ENCODE measurements at regions not wholly inside any gene's neighbourhood (a gene's known extent, or its start where the extent isn't known, plus 50 kb on each side); places are given as distances from the start of the nearest gene placed in this dataset.

- H2AFZ ChIP-seq (ENCODE audit: low read depth, low read length): no peak overlapping the region
- no peak for FAIRE-seq
- H3K4me1 ChIP-seq (ENCODE audit: control insufficient read depth, extremely low read depth, insufficient read depth, low read length): no peaks in the 10 kb centered on the region
- POLR2A ChIA-PET: no interaction called here
- no peaks in the 10 kb centered on the region for H3K9me1 ChIP-seq (replicated peaks; ENCODE audit: control insufficient read depth, extremely low read depth, insufficient read depth, low read length)
- dilution Hi-C loops (cut with MboI; ENCODE audit: extremely low pct_ligation_motif_present, low sequenced_read_pairs) (no loop called here), intact Hi-C loops (cut with micrococcal nuclease) (no loop called here)
- no peaks in the 10 kb centered on the region for H3K36me3 ChIP-seq (ENCODE audit: control insufficient read depth in 2 of 2, extremely low read depth in 1 of 2, insufficient read depth in 2 of 2, low read length in 2 of 2)
- H3K9me3 ChIP-seq (replicated peaks; ENCODE audit: control insufficient read depth, insufficient read depth, low read length): no peaks in the 10 kb centered on the region
- no peak for TF ChIP-seq POLR2AphosphoS5 (IDR thresholded peaks at IDR 0.05; ENCODE audit: insufficient read depth, low read depth, low read length)
- TF ChIP-seq, protein P1, sequence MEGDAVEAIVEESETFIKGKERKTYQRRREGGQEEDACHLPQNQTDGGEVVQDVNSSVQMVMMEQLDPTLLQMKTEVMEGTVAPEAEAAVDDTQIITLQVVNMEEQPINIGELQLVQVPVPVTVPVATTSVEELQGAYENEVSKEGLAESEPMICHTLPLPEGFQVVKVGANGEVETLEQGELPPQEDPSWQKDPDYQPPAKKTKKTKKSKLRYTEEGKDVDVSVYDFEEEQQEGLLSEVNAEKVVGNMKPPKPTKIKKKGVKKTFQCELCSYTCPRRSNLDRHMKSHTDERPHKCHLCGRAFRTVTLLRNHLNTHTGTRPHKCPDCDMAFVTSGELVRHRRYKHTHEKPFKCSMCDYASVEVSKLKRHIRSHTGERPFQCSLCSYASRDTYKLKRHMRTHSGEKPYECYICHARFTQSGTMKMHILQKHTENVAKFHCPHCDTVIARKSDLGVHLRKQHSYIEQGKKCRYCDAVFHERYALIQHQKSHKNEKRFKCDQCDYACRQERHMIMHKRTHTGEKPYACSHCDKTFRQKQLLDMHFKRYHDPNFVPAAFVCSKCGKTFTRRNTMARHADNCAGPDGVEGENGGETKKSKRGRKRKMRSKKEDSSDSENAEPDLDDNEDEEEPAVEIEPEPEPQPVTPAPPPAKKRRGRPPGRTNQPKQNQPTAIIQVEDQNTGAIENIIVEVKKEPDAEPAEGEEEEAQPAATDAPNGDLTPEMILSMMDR (IDR thresholded peaks at IDR 0.05; ENCODE audit: extremely low read depth in 1 of 2, insufficient read depth in 1 of 2, low read depth in 1 of 2, low read length in 2 of 2): no peak
- no peak for TF ChIP-seq EZH2 (IDR thresholded peaks at IDR 0.05; ENCODE audit: borderline replicate concordance, low read depth, low read length, severe bottlenecking)
- no peak for TF ChIP-seq MYC (IDR thresholded peaks at IDR 0.05; ENCODE audit: low read depth, low read length)
- TF ChIP-seq MAX (IDR thresholded peaks at IDR 0.05; ENCODE audit: insufficient read depth, insufficient read length): no peak
- no peak for TF ChIP-seq JUN (IDR thresholded peaks at IDR 0.05; ENCODE audit: borderline replicate concordance, insufficient read depth, insufficient read length, low read depth)
- TF ChIP-seq POLR2A (IDR thresholded peaks at IDR 0.05; ENCODE audit: low read depth, low read length): no peak
- no peak for TF ChIP-seq GATA2 (IDR thresholded peaks at IDR 0.05; ENCODE audit: insufficient read depth, insufficient read length, low read depth, low read length)
- no peak for TF ChIP-seq FOS (IDR thresholded peaks at IDR 0.05; ENCODE audit: borderline replicate concordance, insufficient read depth, low read length)
- no peak for DNase-seq (ENCODE audit: low read depth, low spot score)
- no peaks in the 10 kb centered on the region for H3K79me2 ChIP-seq (ENCODE audit: control insufficient read depth, insufficient read depth, low read length)
- no peaks in the 10 kb centered on the region for H4K20me1 ChIP-seq (replicated peaks; ENCODE audit: control insufficient read depth, extremely low read depth, insufficient read depth, low read length)
- BruUV-seq (replicated peaks): no TSS peak
- H3K4me2 ChIP-seq (ENCODE audit: insufficient read depth, low read length): no peak overlapping the region
- H3K4me3 ChIP-seq (replicated peaks in 1 of 3; ENCODE audit: insufficient read depth in 1 of 3, low read depth in 1 of 3, low read length in 3 of 3): no peak overlapping the region
- no peak overlapping the region for H3K9ac ChIP-seq (replicated peaks; ENCODE audit: extremely low read depth, insufficient read depth, low read length)
- H3K27ac ChIP-seq (ENCODE audit: insufficient read depth, low read depth, low read length): no peak overlapping the region
- CTCF ChIA-PET: no interaction called here
- no peaks in the 10 kb centered on the region for H3K27me3 ChIP-seq (ENCODE audit: control insufficient read depth in 2 of 2, insufficient read depth in 2 of 2, low read length in 2 of 2)
Observed at GRCh38 chr6:134594881-134595280, 277.0 kb upstream of the SGK1 start.

All from endothelial cell of umbilical vein (primary cell).